Upper lobe of left lung (tissue), 4 donors: ENCODE measurements at regions not wholly inside any gene's neighbourhood (a gene's known extent, or its start where the extent isn't known, plus 50 kb on each side); places are given as distances from the start of the nearest gene placed in this dataset.

Experiments used
- CTCF ChIP-seq, 6 experiments: fragments of 450-650 bp in 4 of 6; fragments of 200-600 bp in 2 of 6; sonication (generic) in 2 of 6; IDR thresholded peaks; one replicate each; pipeline ENCODE4 v1.5.1; 2016 to 2019; ENCODE audit warnings: antibody characterized with exemption in 6 of 6
- EP300 ChIP-seq, 4 donors: sonication (generic); formaldehyde crosslinking; IDR thresholded peaks; one replicate each; pipeline ENCODE4 v1.5.1; 2017; ENCODE audit warnings: antibody characterized with exemption in 4 of 4, control low read depth in 2 of 4
- POLR2A ChIP-seq, 4 donors: fragments of 450-650 bp; IDR thresholded peaks; one replicate each; pipeline ENCODE4 v1.5.1; 2016 to 2017; ENCODE audit warnings: antibody characterized with exemption in 4 of 4, mild to moderate bottlenecking in 2 of 4

GRCh38 chr4:86450861-86451260 is 91.0 kb upstream of the MAPK10 start:
- no peak for TF ChIP-seq POLR2A (IDR thresholded peaks at IDR 0.05)
- TF ChIP-seq CTCF (IDR thresholded peaks at IDR 0.05) = no peak
- no peak for TF ChIP-seq EP300 (IDR thresholded peaks at IDR 0.05)
